Skeletal muscle satellite cell (primary cell): ENCODE measurements at regions not wholly inside any gene's neighbourhood (a gene's known extent, or its start where the extent isn't known, plus 50 kb on each side); places are given as distances from the start of the nearest gene placed in this dataset.

Source experiments
- H3K27me3 ChIP-seq: 2 replicates; pipeline ENCODE4 v1.7.0; 2013; ENCODE audit warnings: low read length; ENCODE audit not compliant: control insufficient read depth, insufficient read depth
- H3K36me3 ChIP-seq: 2 replicates; pipeline ENCODE4 v1.7.0; 2013; ENCODE audit warnings: mild to moderate bottlenecking, control low read depth, low read length; ENCODE audit not compliant: insufficient read depth
- H3K4me1 ChIP-seq: 2 replicates; pipeline ENCODE4 v1.7.0; 2013; ENCODE audit warnings: low read length; ENCODE audit not compliant: control insufficient read depth, insufficient read depth
- H3K4me2 ChIP-seq: 2 replicates; pipeline ENCODE4 v1.7.0; 2013; ENCODE audit warnings: mild to moderate bottlenecking, low read length
- H3K4me3 ChIP-seq: 2 replicates; pipeline ENCODE4 v1.7.0; 2013; ENCODE audit warnings: low read length
- H3K9ac ChIP-seq: 2 replicates; pipeline ENCODE4 v1.7.0; 2013; ENCODE audit warnings: mild to moderate bottlenecking, low read depth, low read length, moderate library complexity
- H3K9me3 ChIP-seq: replicated peaks from 2 replicates; pipeline ENCODE4 v1.7.0; 2013; ENCODE audit warnings: mild to moderate bottlenecking, control low read depth, low read length

- Histone ChIP-seq H3K4me3 (no peak overlapping the region), H3K4me2 (no peak overlapping the region), H3K27me3 (no peaks in the 10 kb centered on the region), H3K9me3 (no peaks in the 10 kb centered on the region), H3K9ac (no peak overlapping the region), H3K4me1 (no peaks in the 10 kb centered on the region), H3K36me3 (no peaks in the 10 kb centered on the region)
Measured at GRCh38 chr11:15541079-15541478, 426.4 kb downstream of the INSC start.

GRCh38 chr11:15544353-15544752 lies 429.6 kb downstream of the INSC start:
- Histone ChIP-seq H3K4me3 (no peak overlapping the region), H3K27me3 (no peaks in the 10 kb centered on the region), H3K4me2 (no peak overlapping the region), H3K4me1 (no peaks in the 10 kb centered on the region), H3K9me3 (no peaks in the 10 kb centered on the region), H3K36me3 (no peaks in the 10 kb centered on the region), H3K9ac (no peak overlapping the region)

- Histone ChIP-seq H3K9ac (no peak overlapping the region), H3K4me2 (no peak overlapping the region), H3K4me3 (no peak overlapping the region), H3K9me3 (no peaks in the 10 kb centered on the region), H3K4me1 (no peaks in the 10 kb centered on the region), H3K27me3 (peaks cover 5% of the 10 kb centered on the region), H3K36me3 (no peaks in the 10 kb centered on the region)
Measured at GRCh38 chr11:15547685-15548084, 433.0 kb downstream of the INSC start.

- Histone ChIP-seq H3K9me3 (no peaks in the 10 kb centered on the region), H3K4me3 (no peak overlapping the region)
Measured at GRCh38 chr11:15551901-15552851, 437.5 kb downstream of the INSC start.

GRCh38 chr11:15555161-15555560 lies 440.4 kb downstream of the INSC start:
- peaks cover 8% of the 10 kb centered on the region for H3K27me3 ChIP-seq
- no peak overlapping the region for H3K9ac ChIP-seq
- H3K9me3 ChIP-seq, result no peaks in the 10 kb centered on the region
- H3K4me3 ChIP-seq, result no peak overlapping the region
- H3K4me1 ChIP-seq, result no peaks in the 10 kb centered on the region
- H3K4me2 ChIP-seq, result no peak overlapping the region
- no peaks in the 10 kb centered on the region for H3K36me3 ChIP-seq

More at GRCh38 chr11:15551901-15552851, 437.5 kb downstream of the INSC start:
- H3K9ac ChIP-seq, result no peak overlapping the region
- H3K36me3 ChIP-seq, result no peaks in the 10 kb centered on the region
- H3K4me2 ChIP-seq, result no peak overlapping the region
- peaks cover 5% of the 10 kb centered on the region for H3K27me3 ChIP-seq
- no peaks in the 10 kb centered on the region for H3K4me1 ChIP-seq

- Histone ChIP-seq H3K27me3 (peaks cover 4% of the 10 kb centered on the region), H3K4me3 (no peak overlapping the region), H3K9me3 (no peaks in the 10 kb centered on the region), H3K36me3 (no peaks in the 10 kb centered on the region), H3K4me2 (no peak overlapping the region), H3K4me1 (no peaks in the 10 kb centered on the region), H3K9ac (no peak overlapping the region)
Measured at GRCh38 chr11:15557457-15558230, 442.9 kb downstream of the INSC start.

- Histone ChIP-seq H3K27me3 (peaks cover 4% of the 10 kb centered on the region), H3K36me3 (no peaks in the 10 kb centered on the region), H3K4me3 (no peak overlapping the region), H3K4me1 (no peaks in the 10 kb centered on the region), H3K9ac (no peak overlapping the region), H3K4me2 (no peak overlapping the region), H3K9me3 (no peaks in the 10 kb centered on the region)
Measured at GRCh38 chr11:15558513-15559181, 443.9 kb downstream of the INSC start.

GRCh38 chr11:15560689-15561467 lies 446.2 kb downstream of the INSC start:
- Histone ChIP-seq H3K9me3 (no peaks in the 10 kb centered on the region), H3K27me3 (peaks cover 4% of the 10 kb centered on the region), H3K4me1 (no peaks in the 10 kb centered on the region)

GRCh38 chr11:15562230-15562629 lies 447.5 kb downstream of the INSC start:
- Histone ChIP-seq H3K9me3 (no peaks in the 10 kb centered on the region), H3K27me3 (peaks cover 4% of the 10 kb centered on the region), H3K9ac (no peak overlapping the region), H3K4me2 (no peak overlapping the region), H3K36me3 (no peaks in the 10 kb centered on the region), H3K4me1 (no peaks in the 10 kb centered on the region), H3K4me3 (no peak overlapping the region)

More at GRCh38 chr11:15560689-15561467, 446.2 kb downstream of the INSC start:
- Histone ChIP-seq H3K4me3 (no peak overlapping the region), H3K36me3 (no peaks in the 10 kb centered on the region), H3K9ac (no peak overlapping the region), H3K4me2 (no peak overlapping the region)

- Histone ChIP-seq H3K9ac (no peak overlapping the region), H3K27me3 (no peaks in the 10 kb centered on the region), H3K36me3 (no peaks in the 10 kb centered on the region), H3K4me2 (no peak overlapping the region), H3K4me3 (no peak overlapping the region), H3K4me1 (no peaks in the 10 kb centered on the region), H3K9me3 (no peaks in the 10 kb centered on the region)
Measured at GRCh38 chr11:15563054-15563453, 448.3 kb downstream of the INSC start.

GRCh38 chr11:15565880-15566279 lies 451.2 kb downstream of the INSC start:
- Histone ChIP-seq H3K36me3 (no peaks in the 10 kb centered on the region), H3K4me3 (no peak overlapping the region), H3K9ac (no peak overlapping the region), H3K4me2 (no peak overlapping the region), H3K9me3 (no peaks in the 10 kb centered on the region), H3K27me3 (no peaks in the 10 kb centered on the region), H3K4me1 (no peaks in the 10 kb centered on the region)
